ENCODE measurements at regions not wholly inside any gene's neighbourhood (a gene's known extent, or its start where the extent isn't known, plus 50 kb on each side); places are given as distances from the start of the nearest gene placed in this dataset.

- TF ChIP-seq RAD21 (IDR thresholded peaks at IDR 0.05; ENCODE audit: insufficient read depth, low read depth, low read length): no peak
- no peak for TF ChIP-seq ZBTB40 (IDR thresholded peaks at IDR 0.05; ENCODE audit: borderline replicate concordance)
- TF ChIP-seq CHD1 (IDR thresholded peaks at IDR 0.05; ENCODE audit: low read depth, low read length): no peak
- no peak for TF ChIP-seq CTCF (IDR thresholded peaks at IDR 0.05 in 2 of 3, conservative IDR thresholded peaks at IDR 0.05 in 1 of 3; ENCODE audit: control insufficient read depth in 2 of 3, extremely low read depth in 1 of 3, insufficient read depth in 1 of 3, low read depth in 3 of 3, low read length in 3 of 3)
- no peak for TF ChIP-seq NFXL1 (IDR thresholded peaks at IDR 0.05; ENCODE audit: borderline replicate concordance)
Measured at GRCh38 chr16:86070971-86071370, 172.0 kb downstream of the IRF8 start.

All from GM12878 (cell line).